PC-9 (cell line): ENCODE measurements at regions not wholly inside any gene's neighbourhood (a gene's known extent, or its start where the extent isn't known, plus 50 kb on each side); places are given as distances from the start of the nearest gene placed in this dataset.

Experiments used
- BruUV-seq: library from RNA; stranded (reverse); fragments of 400-500 nt; replicated peaks from 2 replicates; lab custom pipeline; 2021; lab: Mats Ljungman, UMichigan
- CTCF ChIA-PET: fragments of 300-600 bp; sonication (Branson Sonifier 250); formaldehyde crosslinking; loops from one replicate; lab custom pipeline; 2022; ENCODE audit warnings: antibody characterized with exemption; lab: Charles Lee
- POLR2A ChIA-PET: fragments of 300-600 bp; sonication (Branson Sonifier 250); formaldehyde crosslinking; loops from one replicate; lab custom pipeline; 2022; ENCODE audit warnings: antibody characterized with exemption; ENCODE audit not compliant: unreplicated experiment; lab: Charles Lee
- DNase-seq, 2 experiments: peaks; one replicate each; pipeline versions ENCODE4 v3.0.0 to v3.0.0-alpha.2; 2015 to 2022; ENCODE audit warnings: mixed read lengths in 1 of 2
- H2AFZ ChIP-seq: fragments of 200-600 bp; sonication (generic); 2 replicates; pipeline ENCODE4 v1.8.1; 2017; ENCODE audit warnings: antibody characterized with exemption
- H3F3A ChIP-seq: fragments of 200-600 bp; sonication (generic); 2 replicates; pipeline ENCODE4 v1.8.1; 2017; ENCODE audit warnings: antibody characterized with exemption, mild to moderate bottlenecking, low read depth; ENCODE audit not compliant: insufficient read depth
- H3K27ac ChIP-seq: fragments of 200-600 bp; sonication (generic); 2 replicates; pipeline ENCODE4 v1.6.1; 2016; ENCODE audit warnings: mixed run types
- H3K27me3 ChIP-seq: fragments of 200-600 bp; sonication (generic); 2 replicates; pipeline ENCODE4 v1.6.1; 2016; ENCODE audit warnings: low read depth, mixed run types; ENCODE audit not compliant: insufficient read depth
- H3K36me3 ChIP-seq: fragments of 200-600 bp; sonication (generic); 2 replicates; pipeline ENCODE4 v1.6.1; 2016; ENCODE audit warnings: low read depth, mixed run types
- H3K4me1 ChIP-seq: fragments of 200-600 bp; sonication (generic); replicated peaks from 2 replicates; pipeline ENCODE4 v1.6.1; 2016; ENCODE audit warnings: mixed run types; ENCODE audit not compliant: insufficient read depth
- H3K4me2 ChIP-seq: fragments of 200-600 bp; sonication (generic); 2 replicates; pipeline ENCODE4 v1.6.1; 2017; ENCODE audit warnings: mixed run types
- H3K4me3 ChIP-seq: fragments of 200-600 bp; sonication (generic); 2 replicates; pipeline ENCODE4 v1.6.1; 2016; ENCODE audit warnings: mixed run types
- H3K79me2 ChIP-seq: fragments of 200-600 bp; sonication (generic); 2 replicates; pipeline ENCODE4 v1.6.1; 2017; ENCODE audit warnings: low read depth, mixed run types
- H3K9me2 ChIP-seq: fragments of 200-600 bp; sonication (generic); 2 replicates; pipeline ENCODE4 v1.8.1; 2017; ENCODE audit warnings: mild to moderate bottlenecking; ENCODE audit not compliant: insufficient read depth
- H3K9me3 ChIP-seq: fragments of 200-600 bp; sonication (generic); 2 replicates; pipeline ENCODE4 v1.8.1; 2016; ENCODE audit warnings: low read depth; ENCODE audit not compliant: insufficient read depth
- H4K20me1 ChIP-seq: fragments of 200-600 bp; sonication (generic); 2 replicates; pipeline ENCODE4 v1.8.1; 2017; ENCODE audit not compliant: insufficient read depth
- EZH2 ChIP-seq: fragments of 200-600 bp; sonication (generic); IDR thresholded peaks from 2 replicates; pipeline ENCODE4 v1.8.0; 2017; ENCODE audit warnings: antibody characterized with exemption, low read depth
- intact Hi-C: fragments of 100-400 bp; cut with micrococcal nuclease; formaldehyde crosslinking; loops from one replicate; pipeline ENCODE4 v1.10.0; 2022; ENCODE audit not compliant: unreplicated experiment
- TF ChIP-seq, protein P1 (sequence below): fragments of 200-600 bp; sonication (generic); conservative IDR thresholded peaks from 2 replicates; pipeline ENCODE4 v1.6.1; 2017; ENCODE audit warnings: mixed run types, antibody characterized with exemption, mild to moderate bottlenecking, moderate library complexity

DNA sequence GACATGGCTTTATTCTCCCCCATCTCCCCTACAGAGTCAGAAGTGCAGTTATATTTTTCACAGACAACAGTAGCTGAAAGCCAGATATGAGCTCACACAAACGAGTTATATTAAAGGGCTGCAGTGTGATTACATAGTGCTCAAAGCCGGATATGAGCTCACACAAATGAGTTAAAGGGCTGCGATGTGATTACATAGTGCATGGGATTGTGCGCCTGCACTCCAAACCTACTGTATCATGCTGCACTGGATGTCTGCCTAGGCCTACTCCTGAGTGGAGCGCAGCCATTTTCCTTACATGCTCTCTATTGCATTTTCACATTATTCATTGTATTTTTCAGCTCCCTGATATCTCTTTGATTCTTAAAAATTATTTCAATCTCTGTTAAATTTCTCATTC, 414.6 kb upstream of the LARGE1 start:
- no peaks in the 10 kb centered on the region for H3K36me3 ChIP-seq
- POLR2A ChIA-PET, result no interaction called here
- H3K9me3 ChIP-seq, result no peaks in the 10 kb centered on the region
- H3K27me3 ChIP-seq, result no peaks in the 10 kb centered on the region; the same call in 1 of the 2 replicates
- H3K27ac ChIP-seq, result no peak overlapping the region
- H3K4me3 ChIP-seq, result no peak overlapping the region
- no peak for TF ChIP-seq EZH2
- TF ChIP-seq, protein P1, sequence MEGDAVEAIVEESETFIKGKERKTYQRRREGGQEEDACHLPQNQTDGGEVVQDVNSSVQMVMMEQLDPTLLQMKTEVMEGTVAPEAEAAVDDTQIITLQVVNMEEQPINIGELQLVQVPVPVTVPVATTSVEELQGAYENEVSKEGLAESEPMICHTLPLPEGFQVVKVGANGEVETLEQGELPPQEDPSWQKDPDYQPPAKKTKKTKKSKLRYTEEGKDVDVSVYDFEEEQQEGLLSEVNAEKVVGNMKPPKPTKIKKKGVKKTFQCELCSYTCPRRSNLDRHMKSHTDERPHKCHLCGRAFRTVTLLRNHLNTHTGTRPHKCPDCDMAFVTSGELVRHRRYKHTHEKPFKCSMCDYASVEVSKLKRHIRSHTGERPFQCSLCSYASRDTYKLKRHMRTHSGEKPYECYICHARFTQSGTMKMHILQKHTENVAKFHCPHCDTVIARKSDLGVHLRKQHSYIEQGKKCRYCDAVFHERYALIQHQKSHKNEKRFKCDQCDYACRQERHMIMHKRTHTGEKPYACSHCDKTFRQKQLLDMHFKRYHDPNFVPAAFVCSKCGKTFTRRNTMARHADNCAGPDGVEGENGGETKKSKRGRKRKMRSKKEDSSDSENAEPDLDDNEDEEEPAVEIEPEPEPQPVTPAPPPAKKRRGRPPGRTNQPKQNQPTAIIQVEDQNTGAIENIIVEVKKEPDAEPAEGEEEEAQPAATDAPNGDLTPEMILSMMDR, result no peak
- no peak overlapping the region for H3K4me2 ChIP-seq
- H3F3A ChIP-seq, result no peaks in the 10 kb centered on the region
- no peak for DNase-seq
- CTCF ChIA-PET, result no interaction called here
- BruUV-seq, result no TSS peak
- H3K9me2 ChIP-seq, result no peaks in the 10 kb centered on the region
- H3K79me2 ChIP-seq, result no peaks in the 10 kb centered on the region
- H2AFZ ChIP-seq, result no peak overlapping the region
- H4K20me1 ChIP-seq, result peaks cover 3% of the 10 kb centered on the region; the same call in 1 of the 2 replicates
- H3K4me1 ChIP-seq, result no peaks in the 10 kb centered on the region
- intact Hi-C loops, result no loop called here

- Histone ChIP-seq H3K9me3 (no peaks in the 10 kb centered on the region), H2AFZ (no peak overlapping the region), H3K27ac (no peak overlapping the region), H3K4me3 (no peak overlapping the region), H3K36me3 (no peaks in the 10 kb centered on the region), H3F3A (no peaks in the 10 kb centered on the region), H4K20me1 (no peaks in the 10 kb centered on the region), H3K4me1 (no peaks in the 10 kb centered on the region), H3K79me2 (no peaks in the 10 kb centered on the region), H3K27me3 (peaks cover 8% of the 10 kb centered on the region), H3K9me2 (no peaks in the 10 kb centered on the region), H3K4me2 (no peak overlapping the region)
- no peak for DNase-seq
- TF ChIP-seq, protein P1, result no peak
- TF ChIP-seq EZH2, result no peak
- CTCF ChIA-PET, result no interaction called here
- no TSS peak for BruUV-seq
- intact Hi-C loops, result no loop called here
- POLR2A ChIA-PET, result no interaction called here
Measured at GRCh38 chr22:34344702-34345101, 424.4 kb upstream of the LARGE1 start.

DNA sequence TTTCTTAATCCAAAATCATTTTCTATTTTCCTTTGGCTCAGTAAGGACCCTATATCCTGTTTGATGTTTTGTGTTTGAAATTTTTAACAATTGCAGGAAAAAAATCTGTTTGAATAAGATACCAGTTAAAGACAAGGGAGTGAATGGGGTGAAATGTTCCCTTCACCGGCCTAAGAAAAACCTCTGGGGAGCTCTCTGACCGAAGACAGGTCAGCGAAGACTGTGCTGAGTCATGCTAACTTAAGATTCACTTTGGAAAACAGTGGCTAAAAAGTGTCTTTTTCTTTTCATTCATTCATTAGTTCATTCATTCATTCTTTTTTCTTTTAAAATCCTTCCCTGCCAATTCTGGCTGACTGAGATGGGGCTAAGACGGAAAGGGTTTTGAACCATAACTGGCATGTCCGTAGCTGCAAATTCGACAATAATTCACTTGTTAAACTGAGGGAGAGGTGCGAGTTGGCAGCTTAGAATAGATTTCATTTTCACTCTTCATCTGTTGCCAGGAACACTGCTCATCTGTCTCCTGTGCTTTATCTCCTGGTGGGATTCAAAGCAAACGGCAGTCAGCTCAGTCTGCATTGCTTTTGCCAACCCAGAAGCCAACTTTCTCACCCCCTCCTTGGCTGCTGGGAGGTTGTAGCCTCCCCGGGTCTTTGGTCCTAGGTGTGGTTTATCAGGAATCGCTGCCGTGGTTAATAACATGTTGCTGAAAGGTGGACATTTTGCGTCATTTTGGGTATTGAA, 434.0 kb upstream of the LARGE1 start:
- Histone ChIP-seq H3K79me2 (no peaks in the 10 kb centered on the region), H3K27me3 (0 out of 2 replicates have a peak, but pooled peaks cover 3% of the 10 kb centered on the region), H3F3A (no peaks in the 10 kb centered on the region), H3K4me1 (no peaks in the 10 kb centered on the region), H4K20me1 (no peaks in the 10 kb centered on the region), H3K9me3 (no peaks in the 10 kb centered on the region), H3K4me3 (no peak overlapping the region), H3K27ac (no peak overlapping the region), H3K36me3 (no peaks in the 10 kb centered on the region), H3K4me2 (no peak overlapping the region), H3K9me2 (no peaks in the 10 kb centered on the region), H2AFZ (no peak overlapping the region)
- ChIA-PET POLR2A (no interaction called here), CTCF (no interaction called here)
- TF ChIP-seq, protein P1, result no peak
- TF ChIP-seq EZH2, result no peak
- BruUV-seq, result no TSS peak
- intact Hi-C loops, result no loop called here
- no peak for DNase-seq
